PC-3 (cell line): ENCODE measurements at regions not wholly inside any gene's neighbourhood (a gene's known extent, or its start where the extent isn't known, plus 50 kb on each side); places are given as distances from the start of the nearest gene placed in this dataset.

Experiments
- ATAC-seq: fragments of 200-7000 bp; cut with Tn5 transposase; 2 replicates; pipeline ENCODE4 v1.9.1; 2020; ENCODE audit warnings: mild to moderate bottlenecking, moderate library complexity
- BruUV-seq: library from RNA; stranded (reverse); fragments of 400-500 nt; replicated peaks from 2 replicates; lab custom pipeline; 2021; lab: Mats Ljungman, UMichigan
- CTCF ChIA-PET: fragments of 300-600 bp; sonication (Branson Sonifier 250); formaldehyde crosslinking; loops from one replicate; lab custom pipeline; 2022; ENCODE audit warnings: antibody characterized with exemption; lab: Charles Lee
- POLR2A ChIA-PET: fragments of 300-600 bp; sonication (Branson Sonifier 250); formaldehyde crosslinking; loops from one replicate; lab custom pipeline; 2022; ENCODE audit warnings: antibody characterized with exemption; ENCODE audit not compliant: unreplicated experiment; lab: Charles Lee
- DNase-seq: peaks from one replicate; pipeline ENCODE4 v3.0.0-alpha.2; 2015
- H2AFZ ChIP-seq: fragments of 300-600 bp; sonication (generic); 2 replicates; pipeline ENCODE4 v1.6.0; 2016; ENCODE audit warnings: antibody characterized with exemption, low read length
- H3F3A ChIP-seq: fragments of 300-600 bp; sonication (generic); one replicate; pipeline ENCODE4 v1.6.0; 2017; ENCODE audit warnings: antibody characterized with exemption, low read length, control low read depth, mild to moderate bottlenecking; ENCODE audit not compliant: unreplicated experiment
- H3K27ac ChIP-seq: fragments of 300-600 bp; sonication (generic); 2 replicates; pipeline ENCODE4 v1.5.1; 2016; ENCODE audit warnings: mild to moderate bottlenecking, low read length
- H3K27me3 ChIP-seq: fragments of 300-600 bp; sonication (generic); 2 replicates; pipeline ENCODE4 v1.6.1; 2016; ENCODE audit warnings: low read length, mixed read lengths
- H3K36me3 ChIP-seq: fragments of 300-600 bp; sonication (generic); 2 replicates; pipeline ENCODE4 v1.6.1; 2016; ENCODE audit warnings: low read depth, mixed run types, low read length, mixed read lengths
- H3K4me1 ChIP-seq: fragments of 300-600 bp; sonication (generic); 2 replicates; pipeline ENCODE4 v1.5.1; 2016; ENCODE audit warnings: low read length; ENCODE audit not compliant: insufficient read depth
- H3K4me2 ChIP-seq: fragments of 300-600 bp; sonication (generic); 2 replicates; pipeline ENCODE4 v1.6.0; 2016; ENCODE audit warnings: low read length
- H3K4me3 ChIP-seq: fragments of 300-600 bp; sonication (generic); 2 replicates; pipeline ENCODE4 v1.5.1; 2016; ENCODE audit warnings: mild to moderate bottlenecking, low read length, mixed read lengths
- H3K79me2 ChIP-seq: fragments of 300-600 bp; sonication (generic); 2 replicates; pipeline ENCODE4 v1.6.1; 2017; ENCODE audit warnings: low read length, mixed read lengths
- H3K9ac ChIP-seq: fragments of 300-600 bp; sonication (generic); 2 replicates; pipeline ENCODE4 v1.6.0; 2016; ENCODE audit warnings: mild to moderate bottlenecking, low read length
- H3K9me2 ChIP-seq: fragments of 300-600 bp; sonication (generic); replicated peaks from 2 replicates; pipeline ENCODE4 v1.6.1; 2016; ENCODE audit warnings: mixed run types, low read length, mixed read lengths
- H3K9me3 ChIP-seq: fragments of 300-600 bp; sonication (generic); 2 replicates; pipeline ENCODE4 v1.6.1; 2016; ENCODE audit warnings: low read length, mixed read lengths
- H4K20me1 ChIP-seq: fragments of 300-600 bp; sonication (generic); 2 replicates; pipeline ENCODE4 v1.6.1; 2016; ENCODE audit warnings: low read length, mixed read lengths
- CTCF ChIP-seq: fragments of 300-600 bp; sonication (generic); conservative IDR thresholded peaks from 2 replicates; pipeline ENCODE4 v1.5.1; 2017; ENCODE audit warnings: antibody characterized with exemption, low read depth, mild to moderate bottlenecking, low read length
- EZH2 ChIP-seq: fragments of 300-600 bp; sonication (generic); IDR thresholded peaks from one replicate; pipeline ENCODE4 v1.6.1; 2017; ENCODE audit warnings: antibody characterized with exemption, mild to moderate bottlenecking, low read length; ENCODE audit not compliant: unreplicated experiment
- EZH2phosphoT487 ChIP-seq: fragments of 300-600 bp; sonication (generic); IDR thresholded peaks from 2 replicates; pipeline ENCODE4 v1.6.1; 2018; ENCODE audit warnings: mild to moderate bottlenecking, antibody characterized with exemption, low read length, borderline replicate concordance
- intact Hi-C: fragments of 100-400 bp; cut with micrococcal nuclease; formaldehyde crosslinking; loops from 2 replicates; pipeline ENCODE4 v1.9.0; 2023

GRCh38 chr13:74891610-74892009 lies 590.4 kb downstream of the TBC1D4 start:
- Histone ChIP-seq H3K4me3 (no peak overlapping the region), H3K9me2 (no peaks in the 10 kb centered on the region), H3K27ac (peak overlapping the region; percentile 76), H3K9me3 (no peaks in the 10 kb centered on the region), H3K36me3 (no peaks in the 10 kb centered on the region), H3F3A (no peaks in the 10 kb centered on the region), H3K27me3 (no peaks in the 10 kb centered on the region), H3K79me2 (no peaks in the 10 kb centered on the region), H2AFZ (no peak overlapping the region), H3K4me2 (peak overlapping the region; percentile 51), H4K20me1 (no peaks in the 10 kb centered on the region), H3K9ac (peak overlapping the region; percentile 13; the same call in 1 of the 2 replicates), H3K4me1 (peaks cover 32% of the 10 kb centered on the region)
- intact Hi-C loops = loop anchor here (1.0 kb wide), 1 partner anchor 20 kb away; no protein-coding TSS in a partner anchor
- ChIA-PET POLR2A (no interaction called here), CTCF (interaction anchor here (0.6 kb wide), 1 partner anchor 324 kb away, joined by 4 read pairs; no protein-coding TSS in a partner anchor)
- BruUV-seq = no TSS peak
- DNase-seq = peak; percentile 84
- TF ChIP-seq EZH2 (no peak), EZH2phosphoT487 (no peak), CTCF (no peak)
- peak; percentile 91 for ATAC-seq

- Histone ChIP-seq H3K79me2 (no peaks in the 10 kb centered on the region), H3K9me2 (no peaks in the 10 kb centered on the region), H3K27me3 (no peaks in the 10 kb centered on the region), H3K4me1 (peaks cover 44% of the 10 kb centered on the region), H2AFZ (no peak overlapping the region), H3K36me3 (no peaks in the 10 kb centered on the region), H3K4me3 (no peak overlapping the region), H3F3A (peaks cover 4% of the 10 kb centered on the region), H3K4me2 (peak overlapping the region; percentile 11; the same call in 1 of the 2 replicates), H4K20me1 (no peaks in the 10 kb centered on the region), H3K9me3 (no peaks in the 10 kb centered on the region), H3K9ac (no peak overlapping the region), H3K27ac (no peak overlapping the region)
- BruUV-seq = no TSS peak
- intact Hi-C loops = loop anchor here (5.0 kb wide), 1 partner anchor 328 kb away; no protein-coding TSS in a partner anchor
- TF ChIP-seq EZH2 (no peak), CTCF (no peak), EZH2phosphoT487 (no peak)
- DNase-seq (peak; percentile 68), ATAC-seq (no peak)
- ChIA-PET CTCF (no interaction called here), POLR2A (no interaction called here)
Observed at GRCh38 chr13:74889321-74889720, 592.6 kb downstream of the TBC1D4 start.

GRCh38 chr13:74886502-74886901 lies 595.5 kb downstream of the TBC1D4 start:
- H3K27me3 ChIP-seq = no peaks in the 10 kb centered on the region
- peak overlapping the region; percentile 21; the same call in 1 of the 2 replicates for H3K4me3 ChIP-seq
- CTCF ChIA-PET = no interaction called here
- H3K9ac ChIP-seq = peak overlapping the region; percentile 61
- H3K79me2 ChIP-seq = no peaks in the 10 kb centered on the region
- H3K4me2 ChIP-seq = peak overlapping the region; percentile 74
- H3K9me2 ChIP-seq = no peaks in the 10 kb centered on the region
- TF ChIP-seq EZH2phosphoT487 (no peak), CTCF (no peak), EZH2 (no peak)
- peaks cover 33% of the 10 kb centered on the region for H3K4me1 ChIP-seq
- BruUV-seq = no TSS peak
- intact Hi-C loops = loop anchor here (1.0 to 5.0 kb wide), 3 partner anchors 15 to 331 kb away; no protein-coding TSS in a partner anchor
- H3K9me3 ChIP-seq = no peaks in the 10 kb centered on the region
- no peaks in the 10 kb centered on the region for H3K36me3 ChIP-seq
- no peaks in the 10 kb centered on the region for H4K20me1 ChIP-seq
- ATAC-seq (peak; percentile 90), DNase-seq (peak; percentile 80)
- peaks cover 4% of the 10 kb centered on the region for H3F3A ChIP-seq
- H3K27ac ChIP-seq = peak overlapping the region; percentile 88
- POLR2A ChIA-PET = no interaction called here
- 0 out of 2 replicates have a peak overlapping the region, but pooled peaks have one; percentile 13 for H2AFZ ChIP-seq
